Prostate gland (tissue), 2 donors: ENCODE measurements at regions not wholly inside any gene's neighbourhood (a gene's known extent, or its start where the extent isn't known, plus 50 kb on each side); places are given as distances from the start of the nearest gene placed in this dataset.

Experiments
- POLR2A ChIP-seq: fragments of 450-650 bp; IDR thresholded peaks from one replicate; pipeline ENCODE4 v1.6.1; 2016; ENCODE audit warnings: antibody characterized with exemption, mild to moderate bottlenecking
- POLR2AphosphoS5 ChIP-seq: sonication (generic); formaldehyde crosslinking; IDR thresholded peaks from one replicate; pipeline ENCODE4 v1.6.1; 2017; ENCODE audit warnings: antibody characterized with exemption
- TF ChIP-seq, protein P1 (sequence below), 4 experiments: fragments of 200-600 bp in 2 of 4; fragments of 450-650 bp in 2 of 4; sonication (generic) in 2 of 4; IDR thresholded peaks; 1 replicate in 3 of 4; 2 replicates in 1 of 4; pipeline ENCODE4 v1.5.1; 2016 to 2019; ENCODE audit warnings: antibody characterized with exemption in 4 of 4, mild to moderate bottlenecking in 2 of 4, moderate library complexity in 2 of 4

DNA sequence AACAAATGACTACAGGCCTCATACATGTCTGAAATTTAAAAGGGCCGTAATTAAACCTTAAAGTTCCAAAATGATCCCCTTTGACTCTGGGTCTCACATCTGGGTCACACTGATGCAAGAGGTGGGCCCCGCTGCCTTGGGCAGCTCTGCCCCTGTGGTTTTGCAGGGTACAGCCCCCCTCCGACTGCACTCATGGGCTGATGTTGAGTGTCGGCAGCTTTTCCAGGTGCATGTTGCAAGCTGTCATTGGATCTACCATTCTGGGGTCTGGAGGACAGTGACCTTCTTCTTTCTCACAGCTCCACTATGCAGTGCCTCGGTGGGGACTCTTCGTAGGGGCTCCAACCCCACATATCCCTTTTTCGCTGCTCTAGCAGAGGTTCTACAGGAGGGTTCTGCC is 1537.9 kb downstream of the PCDH18 start:
- TF ChIP-seq POLR2AphosphoS5: no peak
- TF ChIP-seq, protein P1, sequence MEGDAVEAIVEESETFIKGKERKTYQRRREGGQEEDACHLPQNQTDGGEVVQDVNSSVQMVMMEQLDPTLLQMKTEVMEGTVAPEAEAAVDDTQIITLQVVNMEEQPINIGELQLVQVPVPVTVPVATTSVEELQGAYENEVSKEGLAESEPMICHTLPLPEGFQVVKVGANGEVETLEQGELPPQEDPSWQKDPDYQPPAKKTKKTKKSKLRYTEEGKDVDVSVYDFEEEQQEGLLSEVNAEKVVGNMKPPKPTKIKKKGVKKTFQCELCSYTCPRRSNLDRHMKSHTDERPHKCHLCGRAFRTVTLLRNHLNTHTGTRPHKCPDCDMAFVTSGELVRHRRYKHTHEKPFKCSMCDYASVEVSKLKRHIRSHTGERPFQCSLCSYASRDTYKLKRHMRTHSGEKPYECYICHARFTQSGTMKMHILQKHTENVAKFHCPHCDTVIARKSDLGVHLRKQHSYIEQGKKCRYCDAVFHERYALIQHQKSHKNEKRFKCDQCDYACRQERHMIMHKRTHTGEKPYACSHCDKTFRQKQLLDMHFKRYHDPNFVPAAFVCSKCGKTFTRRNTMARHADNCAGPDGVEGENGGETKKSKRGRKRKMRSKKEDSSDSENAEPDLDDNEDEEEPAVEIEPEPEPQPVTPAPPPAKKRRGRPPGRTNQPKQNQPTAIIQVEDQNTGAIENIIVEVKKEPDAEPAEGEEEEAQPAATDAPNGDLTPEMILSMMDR (IDR thresholded peaks at IDR 0.05): no peak
- TF ChIP-seq POLR2A: no peak
